HEK293T (cell line): ENCODE measurements at regions not wholly inside any gene's neighbourhood (a gene's known extent, or its start where the extent isn't known, plus 50 kb on each side); places are given as distances from the start of the nearest gene placed in this dataset.

Experiments
- ARNT ChIP-seq: fragments of 450-650 bp; IDR thresholded peaks from 2 replicates; pipeline ENCODE4 v1.6.1; 2017; ENCODE audit warnings: mild to moderate bottlenecking
- BHLHE40 ChIP-seq: fragments of 450-650 bp; IDR thresholded peaks from 2 replicates; pipeline ENCODE4 v1.6.1; 2016; ENCODE audit warnings: mild to moderate bottlenecking, moderate library complexity, borderline replicate concordance
- CTBP1 ChIP-seq: fragments of 450-650 bp; IDR thresholded peaks from 2 replicates; pipeline ENCODE4 v1.6.1; 2016; ENCODE audit warnings: borderline replicate concordance
- ELF4 ChIP-seq: fragments of 450-650 bp; IDR thresholded peaks from 2 replicates; pipeline ENCODE4 v1.6.1; 2017; ENCODE audit warnings: antibody characterized with exemption
- FOXA1 ChIP-seq: fragments of 450-650 bp; IDR thresholded peaks from 2 replicates; pipeline ENCODE4 v1.6.1; 2016; ENCODE audit warnings: mild to moderate bottlenecking
- FOXM1 ChIP-seq: fragments of 450-650 bp; IDR thresholded peaks from 2 replicates; pipeline ENCODE4 v1.6.1; 2017; ENCODE audit warnings: mild to moderate bottlenecking, borderline replicate concordance
- HDGF ChIP-seq: fragments of 450-650 bp; IDR thresholded peaks from 2 replicates; pipeline ENCODE4 v1.6.1; 2017; ENCODE audit warnings: antibody characterized with exemption, borderline replicate concordance
- SUZ12 ChIP-seq: fragments of 450-650 bp; IDR thresholded peaks from 2 replicates; pipeline ENCODE4 v1.6.1; 2016; ENCODE audit warnings: mild to moderate bottlenecking
- ZNF384 ChIP-seq: fragments of 450-650 bp; IDR thresholded peaks from 2 replicates; pipeline ENCODE4 v1.6.1; 2016

GRCh38 chr1:242824435-242824834 lies 299.9 kb upstream of the PLD5 start:
- no peak for TF ChIP-seq FOXM1
- no peak for TF ChIP-seq SUZ12
- TF ChIP-seq FOXA1 = no peak
- TF ChIP-seq HDGF = no peak
- no peak for TF ChIP-seq ZNF384
- TF ChIP-seq ELF4 = no peak
- no peak for TF ChIP-seq ARNT
- no peak for TF ChIP-seq BHLHE40
- no peak for TF ChIP-seq CTBP1
